ENCODE measurements at regions not wholly inside any gene's neighbourhood (a gene's known extent, or its start where the extent isn't known, plus 50 kb on each side); places are given as distances from the start of the nearest gene placed in this dataset.

DNA sequence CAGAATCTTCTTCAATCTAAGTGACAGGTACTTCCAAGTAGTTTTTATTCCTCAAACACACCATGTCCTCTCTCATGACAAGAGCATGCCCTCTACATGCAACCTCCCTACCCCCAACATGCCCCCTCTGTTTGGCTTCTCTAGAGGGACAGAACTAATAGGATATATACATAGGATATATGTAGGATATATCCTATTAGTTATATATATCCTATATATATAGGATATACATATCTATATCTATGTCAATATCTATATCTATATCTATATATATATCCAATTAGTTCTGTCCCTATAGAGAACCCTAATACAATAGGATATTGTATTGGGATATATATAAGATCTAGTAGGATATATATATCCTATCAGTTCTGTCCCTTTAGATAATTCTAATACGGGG is 701.9 kb upstream of the MIR17HG start:
- TF ChIP-seq POLR2AphosphoS5 (IDR thresholded peaks at IDR 0.05; ENCODE audit: borderline replicate concordance, low read depth, low read length) (no peak), EZH2 (IDR thresholded peaks at IDR 0.05) (no peak)
